ENCODE measurements at regions not wholly inside any gene's neighbourhood (a gene's known extent, or its start where the extent isn't known, plus 50 kb on each side); places are given as distances from the start of the nearest gene placed in this dataset.

GRCh38 chr14:87457720-87458119 lies 535.3 kb downstream of the GALC start:
- H3K4me3 ChIP-seq (ENCODE audit: low read depth in 2 of 2, low read length in 2 of 2), result peak overlapping the region; percentile 16 to 36; a peak in 3 of 4 replicates
- POLR2A ChIA-PET, result no interaction called here
- H3K27ac ChIP-seq (ENCODE audit: low read length), result no peak overlapping the region
- intact Hi-C loops (cut with micrococcal nuclease; ENCODE audit: unreplicated experiment) (no loop called here), in situ Hi-C loops (cut with HindIII; ENCODE audit: low pct_unique_long_range_greater_than_20kb, low sequenced_read_pairs) (no loop called here)
- no peaks in the 10 kb centered on the region for H3K36me3 ChIP-seq (ENCODE audit: control insufficient read depth, insufficient read depth, low read length)
- no TSS peak for BruUV-seq (replicated peaks)
- TF ChIP-seq POLR2AphosphoS5 (IDR thresholded peaks at IDR 0.05; ENCODE audit: low read depth, low read length), result no peak
- no peak for TF ChIP-seq SIN3A (IDR thresholded peaks at IDR 0.05; ENCODE audit: borderline replicate concordance, insufficient read depth, low read depth, low read length)
- no peak for TF ChIP-seq TCF7L2 (IDR thresholded peaks at IDR 0.05; ENCODE audit: low read depth, low read length)
- TF ChIP-seq CTCF (IDR thresholded peaks at IDR 0.05), result no peak
- no peak for TF ChIP-seq REST (IDR thresholded peaks at IDR 0.05; ENCODE audit: insufficient read depth in 1 of 2, low read depth in 2 of 2, low read length in 1 of 2)
- CTCF ChIA-PET, result no interaction called here
- H3K4me1 ChIP-seq (ENCODE audit: control insufficient read depth, insufficient read depth, low read length), result no peaks in the 10 kb centered on the region
- no peaks in the 10 kb centered on the region for H3K27me3 ChIP-seq (ENCODE audit: control insufficient read depth, insufficient read depth, low read length)
- no peak for DNase-seq (ENCODE audit: low read depth, low spot score)
- H3K9me3 ChIP-seq (ENCODE audit: control insufficient read depth, insufficient read depth, low read depth, low read length), result no peaks in the 10 kb centered on the region
- ATAC-seq, result no peak

GRCh38 chr14:87450193-87450592 lies 542.8 kb downstream of the GALC start:
- CTCF ChIA-PET, result no interaction called here

More at GRCh38 chr14:87450193-87450592, 542.8 kb downstream of the GALC start:
- intact Hi-C loops (cut with micrococcal nuclease; ENCODE audit: unreplicated experiment), result no loop called here
- no peak for ATAC-seq
- Histone ChIP-seq H3K27me3 (ENCODE audit: control insufficient read depth, insufficient read depth, low read length) (no peaks in the 10 kb centered on the region), H3K4me1 (ENCODE audit: control insufficient read depth, insufficient read depth, low read length) (no peaks in the 10 kb centered on the region), H3K4me3 (ENCODE audit: low read depth in 2 of 2, low read length in 2 of 2) (no peak overlapping the region), H3K27ac (ENCODE audit: low read length) (no peak overlapping the region), H3K9me3 (ENCODE audit: control insufficient read depth, insufficient read depth, low read depth, low read length) (no peaks in the 10 kb centered on the region), H3K36me3 (ENCODE audit: control insufficient read depth, insufficient read depth, low read length) (no peaks in the 10 kb centered on the region)
- TF ChIP-seq SIN3A (IDR thresholded peaks at IDR 0.05; ENCODE audit: borderline replicate concordance, insufficient read depth, low read depth, low read length), result no peak
- TF ChIP-seq POLR2AphosphoS5 (IDR thresholded peaks at IDR 0.05; ENCODE audit: low read depth, low read length), result no peak
- TF ChIP-seq TCF7L2 (IDR thresholded peaks at IDR 0.05; ENCODE audit: low read depth, low read length), result no peak
- no peak for TF ChIP-seq CTCF (IDR thresholded peaks at IDR 0.05)
- no peak for TF ChIP-seq REST (IDR thresholded peaks at IDR 0.05; ENCODE audit: insufficient read depth in 1 of 2, low read depth in 2 of 2, low read length in 1 of 2)
- POLR2A ChIA-PET, result no interaction called here
- BruUV-seq (replicated peaks), result no TSS peak
- no peak for DNase-seq (ENCODE audit: low read depth, low spot score)
- in situ Hi-C loops (cut with HindIII; ENCODE audit: low pct_unique_long_range_greater_than_20kb, low sequenced_read_pairs), result no loop called here

Measured in Panc1 (cell line).